HepG2 (cell line): ENCODE measurements at regions not wholly inside any gene's neighbourhood (a gene's known extent, or its start where the extent isn't known, plus 50 kb on each side); places are given as distances from the start of the nearest gene placed in this dataset.

Source experiments
- ADNP ChIP-seq: sonication (generic); formaldehyde crosslinking; IDR thresholded peaks from 2 replicates; pipeline ENCODE4 v1.4.0; 2020; ENCODE audit warnings: missing genetic modification reagents
- ARNT2 ChIP-seq: sonication (generic); formaldehyde crosslinking; IDR thresholded peaks from 2 replicates; pipeline ENCODE4 v1.8.0; 2022; ENCODE audit warnings: mild to moderate bottlenecking, low read depth, missing genetic modification reagents, moderate library complexity
- KLF15 ChIP-seq: sonication (generic); formaldehyde crosslinking; IDR thresholded peaks from 2 replicates; pipeline ENCODE4 v1.8.1; 2023; ENCODE audit warnings: borderline replicate concordance, mild to moderate bottlenecking, inconsistent platforms, missing genetic modification reagents, mixed read lengths
- LCORL ChIP-seq, 2 experiments: fragments of 450-650 bp in 1 of 2; sonication (generic) in 1 of 2; formaldehyde crosslinking in 1 of 2; IDR thresholded peaks; 2 replicates each; pipeline versions ENCODE4 v1.5.0 to v1.6.1; 2017 to 2020; ENCODE audit warnings: antibody characterized with exemption in 1 of 2, missing genetic modification reagents in 1 of 2
- RERE ChIP-seq: IDR thresholded peaks from 2 replicates; pipeline ENCODE4 v1.6.1; 2016; ENCODE audit warnings: low read depth, missing genetic modification reagents, missing compliant biosample characterization
- RXRB ChIP-seq: IDR thresholded peaks from 2 replicates; pipeline ENCODE4 v1.6.1; 2016; ENCODE audit warnings: borderline replicate concordance, missing genetic modification reagents, missing compliant biosample characterization
- SKI ChIP-seq: fragments of 450-650 bp; IDR thresholded peaks from one replicate; pipeline ENCODE4 v1.6.1; 2018; ENCODE audit warnings: mild to moderate bottlenecking; ENCODE audit not compliant: partially characterized antibody
- SMYD3 ChIP-seq: sonication (generic); formaldehyde crosslinking; IDR thresholded peaks from 2 replicates; pipeline ENCODE4 v1.8.1; 2023; ENCODE audit warnings: mild to moderate bottlenecking, missing genetic modification reagents
- TBX2 ChIP-seq: sonication (generic); formaldehyde crosslinking; IDR thresholded peaks from 2 replicates; pipeline ENCODE4 v1.5.0; 2020; ENCODE audit warnings: missing genetic modification reagents, mild to moderate bottlenecking, borderline replicate concordance
- TCF7 ChIP-seq: sonication (generic); IDR thresholded peaks from 2 replicates; pipeline ENCODE4 v1.6.1; 2016; ENCODE audit warnings: antibody characterized with exemption, low read depth
- ZBTB2 ChIP-seq: sonication (generic); formaldehyde crosslinking; IDR thresholded peaks from 2 replicates; pipeline ENCODE4 v1.8.0; 2022; ENCODE audit warnings: low read depth, missing genetic modification reagents
- ZFP36L2 ChIP-seq: sonication (generic); formaldehyde crosslinking; IDR thresholded peaks from 2 replicates; pipeline ENCODE4 v1.4.0; 2020; ENCODE audit warnings: missing genetic modification reagents
- ZNF136 ChIP-seq: sonication (generic); formaldehyde crosslinking; IDR thresholded peaks from 2 replicates; pipeline ENCODE4 v1.8.1; 2022; ENCODE audit warnings: low read depth, mild to moderate bottlenecking, moderate library complexity, missing genetic modification reagents
- ZNF230 ChIP-seq: sonication (generic); formaldehyde crosslinking; IDR thresholded peaks from 2 replicates; pipeline ENCODE4 v1.4.0; 2020; ENCODE audit warnings: mild to moderate bottlenecking, missing genetic modification reagents
- ZNF629 ChIP-seq: sonication (generic); formaldehyde crosslinking; conservative IDR thresholded peaks from 2 replicates; pipeline ENCODE4 v1.5.0; 2020; ENCODE audit warnings: missing genetic modification reagents
- TF ChIP-seq, protein P1 (sequence below): sonication (generic); formaldehyde crosslinking; IDR thresholded peaks from 2 replicates; pipeline ENCODE4 v1.4.0; 2020; ENCODE audit warnings: missing genetic modification reagents

DNA sequence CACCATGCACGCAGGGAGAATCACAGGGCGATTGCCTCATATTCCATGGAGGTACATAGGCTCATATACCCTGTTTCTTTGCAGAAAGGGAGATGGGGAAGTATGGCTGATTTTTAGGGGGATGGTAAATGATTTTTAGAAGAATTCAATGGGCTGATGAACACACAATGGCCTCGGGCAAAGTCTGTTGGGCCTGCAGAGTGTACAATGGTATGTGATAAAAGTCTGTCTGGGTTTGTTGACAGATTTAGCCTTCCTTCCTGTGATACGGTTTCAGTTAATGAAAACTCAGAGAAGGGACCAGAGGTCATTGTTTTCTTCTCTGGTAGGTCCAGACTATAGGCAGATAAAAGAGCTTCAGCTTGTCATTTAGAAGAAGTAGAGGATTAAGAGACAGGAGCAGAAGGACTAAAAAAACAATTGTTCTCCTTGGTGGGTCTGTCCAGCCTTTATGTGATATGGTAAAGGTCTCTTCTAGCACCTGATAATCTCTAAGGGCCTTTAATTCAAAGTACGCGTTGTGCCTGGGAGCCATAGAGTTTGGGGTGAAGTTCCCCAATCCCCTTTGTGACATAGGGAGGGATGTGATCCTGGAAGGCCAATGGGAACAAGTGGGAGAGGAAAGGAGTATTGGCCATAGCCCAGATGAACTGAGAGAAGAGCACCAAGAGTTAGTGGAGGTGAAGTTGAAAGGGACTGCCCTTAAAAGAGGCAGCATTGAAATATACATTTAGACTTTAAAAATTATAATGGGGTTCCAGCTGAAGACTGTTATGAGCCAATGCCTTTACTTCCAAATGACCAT is 107.5 kb upstream of the SERPINE2 start (continued):
- no peak for TF ChIP-seq ZBTB2
- TF ChIP-seq ADNP = no peak
- TF ChIP-seq RERE (CRISPR knock-in tag) = 0 out of 2 replicates have a peak, but pooled peaks have one; percentile 50
- TF ChIP-seq SKI = peak; percentile 77
- peak; percentile 86 for TF ChIP-seq TCF7
- TF ChIP-seq, protein P1, sequence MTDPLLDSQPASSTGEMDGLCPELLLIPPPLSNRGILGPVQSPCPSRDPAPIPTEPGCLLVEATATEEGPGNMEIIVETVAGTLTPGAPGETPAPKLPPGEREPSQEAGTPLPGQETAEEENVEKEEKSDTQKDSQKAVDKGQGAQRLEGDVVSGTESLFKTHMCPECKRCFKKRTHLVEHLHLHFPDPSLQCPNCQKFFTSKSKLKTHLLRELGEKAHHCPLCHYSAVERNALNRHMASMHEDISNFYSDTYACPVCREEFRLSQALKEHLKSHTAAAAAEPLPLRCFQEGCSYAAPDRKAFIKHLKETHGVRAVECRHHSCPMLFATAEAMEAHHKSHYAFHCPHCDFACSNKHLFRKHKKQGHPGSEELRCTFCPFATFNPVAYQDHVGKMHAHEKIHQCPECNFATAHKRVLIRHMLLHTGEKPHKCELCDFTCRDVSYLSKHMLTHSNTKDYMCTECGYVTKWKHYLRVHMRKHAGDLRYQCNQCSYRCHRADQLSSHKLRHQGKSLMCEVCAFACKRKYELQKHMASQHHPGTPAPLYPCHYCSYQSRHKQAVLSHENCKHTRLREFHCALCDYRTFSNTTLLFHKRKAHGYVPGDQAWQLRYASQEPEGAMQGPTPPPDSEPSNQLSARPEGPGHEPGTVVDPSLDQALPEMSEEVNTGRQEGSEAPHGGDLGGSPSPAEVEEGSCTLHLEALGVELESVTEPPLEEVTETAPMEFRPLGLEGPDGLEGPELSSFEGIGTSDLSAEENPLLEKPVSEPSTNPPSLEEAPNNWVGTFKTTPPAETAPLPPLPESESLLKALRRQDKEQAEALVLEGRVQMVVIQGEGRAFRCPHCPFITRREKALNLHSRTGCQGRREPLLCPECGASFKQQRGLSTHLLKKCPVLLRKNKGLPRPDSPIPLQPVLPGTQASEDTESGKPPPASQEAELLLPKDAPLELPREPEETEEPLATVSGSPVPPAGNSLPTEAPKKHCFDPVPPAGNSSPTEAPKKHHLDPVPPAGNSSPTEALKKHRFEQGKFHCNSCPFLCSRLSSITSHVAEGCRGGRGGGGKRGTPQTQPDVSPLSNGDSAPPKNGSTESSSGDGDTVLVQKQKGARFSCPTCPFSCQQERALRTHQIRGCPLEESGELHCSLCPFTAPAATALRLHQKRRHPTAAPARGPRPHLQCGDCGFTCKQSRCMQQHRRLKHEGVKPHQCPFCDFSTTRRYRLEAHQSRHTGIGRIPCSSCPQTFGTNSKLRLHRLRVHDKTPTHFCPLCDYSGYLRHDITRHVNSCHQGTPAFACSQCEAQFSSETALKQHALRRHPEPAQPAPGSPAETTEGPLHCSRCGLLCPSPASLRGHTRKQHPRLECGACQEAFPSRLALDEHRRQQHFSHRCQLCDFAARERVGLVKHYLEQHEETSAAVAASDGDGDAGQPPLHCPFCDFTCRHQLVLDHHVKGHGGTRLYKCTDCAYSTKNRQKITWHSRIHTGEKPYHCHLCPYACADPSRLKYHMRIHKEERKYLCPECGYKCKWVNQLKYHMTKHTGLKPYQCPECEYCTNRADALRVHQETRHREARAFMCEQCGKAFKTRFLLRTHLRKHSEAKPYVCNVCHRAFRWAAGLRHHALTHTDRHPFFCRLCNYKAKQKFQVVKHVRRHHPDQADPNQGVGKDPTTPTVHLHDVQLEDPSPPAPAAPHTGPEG (CRISPR knock-in tag) = 0 out of 2 replicates have a peak, but pooled peaks have one; percentile 13
- peak; percentile 56 for TF ChIP-seq LCORL (IDR thresholded peaks at IDR 0.05)
- TF ChIP-seq LCORL (CRISPR knock-in tag; IDR thresholded peaks at IDR 0.05) = no peak; the same call in 1 of the 2 replicates
- TF ChIP-seq RXRB (CRISPR knock-in tag) = peak; percentile 76; the same call in 1 of the 2 replicates
- no peak for TF ChIP-seq KLF15 (CRISPR knock-in tag)
- 0 out of 2 replicates have a peak, but pooled peaks have one; percentile 1 for TF ChIP-seq ZFP36L2 (CRISPR knock-in tag)
- TF ChIP-seq ZNF136 = peak; percentile 84; the same call in 1 of the 2 replicates
- peak; percentile 47; the same call in 1 of the 2 replicates for TF ChIP-seq TBX2 (CRISPR knock-in tag)
- peak; percentile 80 for TF ChIP-seq ZNF629
- peak; percentile 39; the same call in 1 of the 2 replicates for TF ChIP-seq ZNF230 (CRISPR knock-in tag)
- TF ChIP-seq ARNT2 (CRISPR knock-in tag) = no peak
- peak; percentile 61; the same call in 1 of the 2 replicates for TF ChIP-seq SMYD3
